B cell (primary cell): ENCODE measurements at regions not wholly inside any gene's neighbourhood (a gene's known extent, or its start where the extent isn't known, plus 50 kb on each side); places are given as distances from the start of the nearest gene placed in this dataset.
"Not testable (repeated sequence)": the region's sequence is repeated elsewhere in the genome, so short reads cannot be mapped to it uniquely, and the experiment has no call there.

Experiments used
- ATAC-seq: fragments of 200-7000 bp; cut with Tn5 transposase; one replicate; pipeline ENCODE4 v1.10.0; 2021; ENCODE audit warnings: low read depth, mild to moderate bottlenecking, moderate number of reproducible peaks, moderate library complexity
- CTCF ChIA-PET: fragments of 350-600 bp; sonication (Branson Sonifier 250); formaldehyde crosslinking; loops from one replicate; lab custom pipeline; 2021; ENCODE audit warnings: antibody characterized with exemption, inconsistent platforms; lab: Charles Lee
- POLR2A ChIA-PET: fragments of 350-600 bp; sonication (Branson Sonifier 250); formaldehyde crosslinking; loops from one replicate; lab custom pipeline; 2021; ENCODE audit warnings: antibody characterized with exemption; lab: Charles Lee
- DNase-seq: peaks from one replicate; pipeline ENCODE4 v3.0.0; 2013
- H2AFZ ChIP-seq: 2 replicates; pipeline ENCODE4 v1.6.1; 2012; ENCODE audit warnings: mild to moderate bottlenecking, low read depth, low read length; ENCODE audit not compliant: insufficient read depth, poor library complexity, severe bottlenecking
- H3K27ac ChIP-seq, 2 donors: 1 replicate in 1 of 2; 2 replicates in 1 of 2; pipeline ENCODE4 v1.5.1; 2012 to 2013; ENCODE audit warnings: low read length in 2 of 2, mild to moderate bottlenecking in 2 of 2, moderate library complexity in 1 of 2
- H3K27me3 ChIP-seq, 4 experiments: fragments of 200-600 bp in 1 of 4; sonication (generic) in 1 of 4; replicated peaks in 1 of 4; 1 replicate in 2 of 4; 2 replicates in 2 of 4; pipeline versions ENCODE4 v1.6.1 to v1.7.0; 2013 to 2016; ENCODE audit warnings: low read length in 3 of 4, mild to moderate bottlenecking in 2 of 4, mixed read lengths in 1 of 4, moderate library complexity in 1 of 4; ENCODE audit not compliant: insufficient read depth in 4 of 4, control insufficient read depth in 3 of 4; ENCODE audit errors: control extremely low read depth in 1 of 4
- H3K36me3 ChIP-seq, 2 experiments: replicated peaks in 1 of 2; 1 replicate in 1 of 2; 2 replicates in 1 of 2; pipeline versions ENCODE4 v1.6.1 to v1.7.1; 2013; ENCODE audit warnings: low read length in 1 of 2; ENCODE audit not compliant: insufficient read depth in 2 of 2, control insufficient read depth in 1 of 2; ENCODE audit errors: control extremely low read depth in 1 of 2, extremely low read depth in 1 of 2
- H3K4me1 ChIP-seq, 2 donors: fragments of 200-600 bp in 1 of 2; sonication (generic) in 1 of 2; 1 replicate in 1 of 2; 2 replicates in 1 of 2; pipeline versions ENCODE4 v1.5.1 to v1.6.1; 2013 to 2017; ENCODE audit warnings: low read length in 2 of 2; ENCODE audit not compliant: control insufficient read depth in 2 of 2, insufficient read depth in 2 of 2
- H3K4me2 ChIP-seq: replicated peaks from 2 replicates; pipeline ENCODE3; 2012; ENCODE audit warnings: mild to moderate bottlenecking, low read depth, low read length; ENCODE audit not compliant: poor library complexity, severe bottlenecking
- H3K4me3 ChIP-seq, 5 experiments: fragments of 200-600 bp in 1 of 5; sonication (generic) in 1 of 5; 1 replicate in 3 of 5; 2 replicates in 2 of 5; pipeline versions ENCODE4 v1.5.1 to v1.7.0; 2011 to 2016; ENCODE audit warnings: low read length in 4 of 5, mild to moderate bottlenecking in 4 of 5, low read depth in 2 of 5, control low read depth in 1 of 5, moderate library complexity in 1 of 5; ENCODE audit not compliant: insufficient read depth in 1 of 5; ENCODE audit errors: control extremely low read depth in 1 of 5, extremely low read depth in 1 of 5
- H3K79me2 ChIP-seq: fragments of 200-600 bp; sonication (generic); one replicate; pipeline ENCODE4 v1.6.0; 2016; ENCODE audit warnings: low read length; ENCODE audit not compliant: control insufficient read depth, insufficient read depth
- H3K9ac ChIP-seq: fragments of 200-600 bp; sonication (generic); 2 replicates; pipeline ENCODE4 v1.6.1; 2017; ENCODE audit warnings: mild to moderate bottlenecking, low read length, moderate library complexity
- H3K9me3 ChIP-seq, 3 donors: one replicate each; pipeline versions ENCODE4 v1.6.1 to v1.7.1; 2013; ENCODE audit warnings: low read length in 2 of 3; ENCODE audit not compliant: control insufficient read depth in 2 of 3, insufficient read depth in 1 of 3; ENCODE audit errors: control extremely low read depth in 1 of 3
- H4K20me1 ChIP-seq: 2 replicates; pipeline ENCODE4 v1.6.0; 2012; ENCODE audit warnings: mild to moderate bottlenecking, low read length; ENCODE audit not compliant: insufficient read depth, control insufficient read depth, poor library complexity, severe bottlenecking
- H3K27ac Mint-ChIP-seq: one replicate; pipeline ENCODE4 v1.8.0; 2021; ENCODE audit warnings: mixed read lengths
- H3K27me3 Mint-ChIP-seq: one replicate; pipeline ENCODE4 v1.8.0; 2021; ENCODE audit warnings: mixed read lengths
- H3K4me1 Mint-ChIP-seq: one replicate; pipeline ENCODE4 v1.8.0; 2021; ENCODE audit warnings: mixed read lengths
- H3K4me3 Mint-ChIP-seq: one replicate; pipeline ENCODE4 v1.8.0; 2021; ENCODE audit warnings: mixed read lengths
- H3K9me3 Mint-ChIP-seq: one replicate; pipeline ENCODE4 v1.8.0; 2022; ENCODE audit warnings: mixed read lengths; ENCODE audit not compliant: insufficient read depth
- WGBS: methylation state at CpG from one replicate; pipeline ENCODE4 v1.1.5; 2013; ENCODE audit warnings: missing lambda C conversion rate; ENCODE audit not compliant: insufficient coverage; 5-methylcytosine and 5-hydroxymethylcytosine counted together
- intact Hi-C: fragments of 100-400 bp; cut with micrococcal nuclease; formaldehyde crosslinking; loops from one replicate; pipeline ENCODE4 v1.10.0; 2022

DNA sequence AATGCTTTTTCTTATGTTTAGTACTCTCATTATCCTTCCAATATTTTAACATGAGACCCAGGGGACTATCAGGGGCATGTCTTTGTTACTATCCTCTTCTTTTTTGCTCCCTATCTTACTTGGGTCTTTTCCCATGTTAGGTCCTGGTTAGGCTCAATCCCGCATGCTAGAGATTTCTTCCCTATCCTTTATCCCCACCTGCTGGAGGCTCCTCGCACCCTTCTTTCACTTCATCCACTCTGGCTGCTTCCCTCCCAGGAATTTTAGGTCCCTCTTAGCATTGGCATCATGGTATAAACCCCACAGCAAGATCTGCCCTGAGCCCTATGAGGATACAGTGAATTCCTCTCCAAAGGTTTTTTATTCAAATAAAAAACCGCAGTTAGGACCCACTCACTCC lies 567.3 kb downstream of the ANKRD30B start:
- 73% methylated on average over 1 of the region's 3 CpGs for WGBS
- H3K9ac ChIP-seq, POLR2A ChIA-PET, H3K9me3 Mint-ChIP-seq, H3K36me3 ChIP-seq, H3K4me3 Mint-ChIP-seq, H3K4me3 ChIP-seq, H3K9me3 ChIP-seq, ATAC-seq, H4K20me1 ChIP-seq, H3K27me3 Mint-ChIP-seq, H3K27ac Mint-ChIP-seq, H3K4me1 Mint-ChIP-seq, H3K4me2 ChIP-seq, H3K4me1 ChIP-seq, H3K27ac ChIP-seq, DNase-seq, H3K27me3 ChIP-seq, intact Hi-C loops, H2AFZ ChIP-seq, CTCF ChIA-PET, H3K79me2 ChIP-seq: not testable (repeated sequence)

DNA sequence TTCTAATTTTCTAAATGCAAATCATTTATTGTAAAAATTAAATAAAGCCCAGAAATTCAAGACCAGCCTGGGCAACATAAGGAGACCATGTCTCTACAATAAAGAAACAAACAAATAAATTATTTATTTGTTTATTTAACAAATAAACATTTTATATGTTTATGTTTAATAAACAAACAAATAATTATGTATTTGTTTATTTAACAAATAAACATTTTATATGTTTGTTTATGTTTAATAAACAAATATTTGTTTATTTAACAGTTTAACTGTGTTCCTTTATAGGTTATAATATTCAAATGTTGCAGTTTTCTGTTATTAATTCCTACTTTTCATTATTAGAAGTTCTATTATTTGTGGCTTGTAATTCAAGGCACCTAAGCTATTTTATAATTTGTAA lies 570.7 kb downstream of the ANKRD30B start:
- H3K4me1 Mint-ChIP-seq, intact Hi-C loops, POLR2A ChIA-PET: not testable (repeated sequence)

DNA sequence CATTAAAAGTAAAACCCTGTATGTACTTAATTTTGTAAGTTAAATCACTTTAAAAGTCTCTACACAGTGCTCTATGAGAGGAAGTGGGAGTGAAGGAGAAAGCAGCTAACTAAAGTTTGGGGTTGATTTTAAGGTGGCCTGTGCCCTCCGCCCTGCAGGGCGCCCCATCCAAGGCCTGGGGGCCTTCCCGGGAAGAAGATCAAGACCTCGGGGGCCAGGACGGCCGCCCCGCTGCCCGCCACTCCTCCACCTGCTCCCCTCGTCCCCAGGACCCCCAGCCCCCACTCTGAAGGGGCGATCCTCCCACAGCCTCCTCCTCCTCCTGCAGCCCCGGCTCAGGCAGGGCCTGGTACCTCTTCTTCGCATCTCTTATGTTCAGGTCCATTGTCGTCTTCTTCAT lies 581.7 kb downstream of the ANKRD30B start:
- H3K4me3 Mint-ChIP-seq, H3K27me3 Mint-ChIP-seq, H3K79me2 ChIP-seq, H3K36me3 ChIP-seq, H3K27me3 ChIP-seq, H3K4me2 ChIP-seq, H3K9me3 Mint-ChIP-seq, ATAC-seq, POLR2A ChIA-PET, H3K4me3 ChIP-seq, H3K27ac ChIP-seq, H2AFZ ChIP-seq, CTCF ChIA-PET, DNase-seq, H3K4me1 Mint-ChIP-seq, H3K9ac ChIP-seq, H4K20me1 ChIP-seq, H3K27ac Mint-ChIP-seq, intact Hi-C loops, H3K4me1 ChIP-seq: not testable (repeated sequence)
- no CpG with 5 or more reads among the region's 13 CpGs for WGBS
- H3K9me3 ChIP-seq = peaks cover 0 to 14% (median 0%) of the 10 kb centered on the region in 3 donors

More for the DNA sequence above, 570.7 kb downstream of the ANKRD30B start:
- H3K4me2 ChIP-seq, H3K27me3 Mint-ChIP-seq, H3K27ac ChIP-seq, H3K4me3 Mint-ChIP-seq, DNase-seq, H3K27me3 ChIP-seq, H3K9ac ChIP-seq, H3K79me2 ChIP-seq, H3K4me1 ChIP-seq, H3K9me3 Mint-ChIP-seq, H4K20me1 ChIP-seq, CTCF ChIA-PET, H3K36me3 ChIP-seq, H2AFZ ChIP-seq, H3K4me3 ChIP-seq, H3K27ac Mint-ChIP-seq, ATAC-seq, H3K9me3 ChIP-seq: not testable (repeated sequence)

DNA sequence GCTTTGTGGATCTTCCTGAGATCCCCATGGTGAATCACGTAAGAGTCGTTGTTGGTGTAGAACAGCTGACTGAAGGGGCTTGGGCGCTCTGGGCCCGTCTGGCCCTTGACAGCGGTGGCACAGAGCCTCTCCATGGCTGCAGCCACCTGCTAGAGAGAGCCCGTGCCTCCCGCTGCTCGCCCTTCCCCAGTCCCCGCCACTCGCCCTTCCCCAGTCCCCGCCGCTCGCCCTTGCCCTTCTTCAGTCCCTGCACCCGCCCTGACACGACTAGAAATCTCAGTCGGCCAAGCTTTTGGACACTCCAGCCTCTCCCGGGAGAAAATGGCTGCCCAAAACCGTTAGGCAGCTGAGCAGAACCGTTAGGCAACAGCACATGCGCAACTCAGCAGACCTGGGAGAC lies 582.2 kb downstream of the ANKRD30B start:
- H3K36me3 ChIP-seq, H3K27me3 ChIP-seq, POLR2A ChIA-PET, H3K27me3 Mint-ChIP-seq, H3K4me1 ChIP-seq, H3K27ac Mint-ChIP-seq, H3K9me3 Mint-ChIP-seq, H3K4me1 Mint-ChIP-seq, DNase-seq, intact Hi-C loops, H3K27ac ChIP-seq, H3K4me3 Mint-ChIP-seq, H3K79me2 ChIP-seq, H2AFZ ChIP-seq, ATAC-seq, H3K4me3 ChIP-seq, H3K9ac ChIP-seq, H4K20me1 ChIP-seq, CTCF ChIA-PET, H3K4me2 ChIP-seq: not testable (repeated sequence)
- peaks cover 0 to 14% (median 0%) of the 10 kb centered on the region in 3 donors for H3K9me3 ChIP-seq
- WGBS = 88% methylated on average over 17 of the region's 20 CpGs
